ENCODE measurements at regions not wholly inside any gene's neighbourhood (a gene's known extent, or its start where the extent isn't known, plus 50 kb on each side); places are given as distances from the start of the nearest gene placed in this dataset.

DNA sequence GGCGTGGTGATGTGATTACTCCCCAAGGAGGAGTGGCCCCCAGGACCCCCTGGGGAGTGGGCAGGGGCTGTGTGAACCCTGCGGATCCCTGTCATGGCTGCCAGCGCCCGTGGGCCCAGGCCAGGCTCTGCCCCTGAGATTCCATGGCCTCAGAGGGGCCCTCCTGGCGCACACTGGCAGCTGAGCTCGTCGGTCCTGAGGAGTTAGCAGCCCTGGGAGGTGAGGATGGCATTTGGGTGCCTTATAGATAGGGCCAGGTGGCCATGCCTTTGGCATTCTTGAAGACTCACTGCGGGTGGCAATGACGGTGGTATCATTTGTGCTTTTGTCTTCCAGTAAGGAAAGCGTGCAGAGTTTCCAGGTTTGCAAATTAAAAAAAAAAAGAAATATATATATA, 146.8 kb upstream of the GSE1 start:
- TF ChIP-seq, protein P1, sequence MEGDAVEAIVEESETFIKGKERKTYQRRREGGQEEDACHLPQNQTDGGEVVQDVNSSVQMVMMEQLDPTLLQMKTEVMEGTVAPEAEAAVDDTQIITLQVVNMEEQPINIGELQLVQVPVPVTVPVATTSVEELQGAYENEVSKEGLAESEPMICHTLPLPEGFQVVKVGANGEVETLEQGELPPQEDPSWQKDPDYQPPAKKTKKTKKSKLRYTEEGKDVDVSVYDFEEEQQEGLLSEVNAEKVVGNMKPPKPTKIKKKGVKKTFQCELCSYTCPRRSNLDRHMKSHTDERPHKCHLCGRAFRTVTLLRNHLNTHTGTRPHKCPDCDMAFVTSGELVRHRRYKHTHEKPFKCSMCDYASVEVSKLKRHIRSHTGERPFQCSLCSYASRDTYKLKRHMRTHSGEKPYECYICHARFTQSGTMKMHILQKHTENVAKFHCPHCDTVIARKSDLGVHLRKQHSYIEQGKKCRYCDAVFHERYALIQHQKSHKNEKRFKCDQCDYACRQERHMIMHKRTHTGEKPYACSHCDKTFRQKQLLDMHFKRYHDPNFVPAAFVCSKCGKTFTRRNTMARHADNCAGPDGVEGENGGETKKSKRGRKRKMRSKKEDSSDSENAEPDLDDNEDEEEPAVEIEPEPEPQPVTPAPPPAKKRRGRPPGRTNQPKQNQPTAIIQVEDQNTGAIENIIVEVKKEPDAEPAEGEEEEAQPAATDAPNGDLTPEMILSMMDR (conservative IDR thresholded peaks at IDR 0.05): no peak
- Histone ChIP-seq H2BK12ac (ENCODE audit: insufficient read length, low read depth, low read length) (no peak overlapping the region), H4K8ac (replicated peaks; ENCODE audit: insufficient read length, low read depth, low read length) (no peak overlapping the region), H3K4ac (ENCODE audit: low read depth, low read length) (no peak overlapping the region), H3K9ac (ENCODE audit: extremely low read depth, insufficient read length, low read length) (no peak overlapping the region), H3K79me1 (ENCODE audit: insufficient read depth, low read depth, low read length, poor library complexity, severe bottlenecking) (no peaks in the 10 kb centered on the region), H3T11ph (ENCODE audit: low read length) (no peak overlapping the region), H4K5ac (ENCODE audit: insufficient read length, low read depth, low read length) (no peak overlapping the region), H2AK5ac (ENCODE audit: insufficient read length, low read length) (no peak overlapping the region), H3K18ac (ENCODE audit: insufficient read length, low read depth, low read length) (no peak overlapping the region), H3K56ac (ENCODE audit: insufficient read length, low read depth, low read length) (no peak overlapping the region), H3K79me2 (ENCODE audit: insufficient read depth, low read length) (no peaks in the 10 kb centered on the region), H3K23ac (ENCODE audit: insufficient read length, low read depth, low read length) (no peak overlapping the region), H2AFZ (ENCODE audit: low read length) (no peak overlapping the region), H3K27ac (ENCODE audit: insufficient read length, low read depth, low read length) (no peak overlapping the region), H2BK120ac (ENCODE audit: low read depth, low read length, poor library complexity, severe bottlenecking) (no peak overlapping the region), H4K91ac (ENCODE audit: insufficient read length, low read depth, low read length) (no peak overlapping the region), H3K23me2 (ENCODE audit: insufficient read length, low read depth, low read length, poor library complexity, severe bottlenecking) (peaks cover 8% of the 10 kb centered on the region), H2BK15ac (ENCODE audit: low read depth, low read length) (no peak overlapping the region), H3K27me3 (ENCODE audit: insufficient read depth, low read length) (peaks cover 4% of the 10 kb centered on the region; the same call in 1 of the 2 replicates), H3K4me2 (ENCODE audit: insufficient read depth, insufficient read length, low read length) (no peak overlapping the region), H3K4me1 (ENCODE audit: insufficient read depth, low read length) (no peaks in the 10 kb centered on the region; the same call in 1 of the 2 replicates), H2BK5ac (ENCODE audit: insufficient read length, low read length) (no peak overlapping the region), H4K20me1 (ENCODE audit: control insufficient read depth, insufficient read depth, insufficient read length) (no peaks in the 10 kb centered on the region), H3K9me3 (ENCODE audit: control insufficient read depth, low read depth, low read length) (no peaks in the 10 kb centered on the region), H2BK20ac (ENCODE audit: low read depth, low read length, poor library complexity, severe bottlenecking) (no peak overlapping the region), H3K14ac (ENCODE audit: insufficient read depth, low read length) (no peak overlapping the region)
- no peaks in the 10 kb centered on the region for H3K9me3 Mint-ChIP-seq
- no CpG with 5 or more reads among the region's 10 CpGs for WGBS (ENCODE audit: extremely low coverage, insufficient read length, low lambda C conversion rate)
- no peak overlapping the region for H3K27ac Mint-ChIP-seq
- no peak for DNase-seq
- peaks cover 56% of the 10 kb centered on the region for H3K27me3 Mint-ChIP-seq (ENCODE audit: low read depth)
- peaks cover 5 to 19% of the 10 kb centered on the region in 2 experiments for H3K4me1 Mint-ChIP-seq
- no peak overlapping the region for H3K4me3 Mint-ChIP-seq
- no peaks in the 10 kb centered on the region for H3K36me3 Mint-ChIP-seq (ENCODE audit: insufficient read depth in 1 of 3, low read depth in 3 of 3)

Measured in H9 (cell line).